ENCODE measurements at regions not wholly inside any gene's neighbourhood (a gene's known extent, or its start where the extent isn't known, plus 50 kb on each side); places are given as distances from the start of the nearest gene placed in this dataset.

GRCh38 chr2:2744107-2744506 lies 413.0 kb upstream of the MYT1L start:
- TF ChIP-seq CTCF (IDR thresholded peaks at IDR 0.05; ENCODE audit: insufficient read depth, low read length, poor library complexity, severe bottlenecking): no peak
- TF ChIP-seq EZH2phosphoT487 (conservative IDR thresholded peaks at IDR 0.05; ENCODE audit: low read length): no peak

Data from SU-DHL-6 (cell line).